ENCODE measurements at regions not wholly inside any gene's neighbourhood (a gene's known extent, or its start where the extent isn't known, plus 50 kb on each side); places are given as distances from the start of the nearest gene placed in this dataset.

DNA sequence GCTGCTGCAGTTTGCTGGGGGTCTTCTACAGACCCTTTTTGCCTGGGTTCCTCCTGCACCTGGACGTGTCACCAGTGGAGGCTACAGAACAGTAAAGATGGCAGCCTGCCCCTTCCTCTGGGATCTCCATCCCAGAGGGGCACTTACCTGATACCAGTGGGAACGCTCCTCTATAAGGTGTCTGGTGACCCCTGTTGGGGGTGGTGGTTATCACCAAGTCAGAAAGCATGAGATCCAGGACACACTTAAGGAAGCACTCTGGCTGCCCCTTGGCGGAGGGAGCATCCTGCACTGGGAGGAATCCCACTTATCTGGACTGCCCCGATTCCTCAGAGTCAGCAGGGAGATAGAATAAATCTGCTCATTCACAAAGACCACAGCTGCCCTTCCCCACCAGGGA lies 218.9 kb upstream of the GALNTL6 start:
- TF ChIP-seq, protein P1, sequence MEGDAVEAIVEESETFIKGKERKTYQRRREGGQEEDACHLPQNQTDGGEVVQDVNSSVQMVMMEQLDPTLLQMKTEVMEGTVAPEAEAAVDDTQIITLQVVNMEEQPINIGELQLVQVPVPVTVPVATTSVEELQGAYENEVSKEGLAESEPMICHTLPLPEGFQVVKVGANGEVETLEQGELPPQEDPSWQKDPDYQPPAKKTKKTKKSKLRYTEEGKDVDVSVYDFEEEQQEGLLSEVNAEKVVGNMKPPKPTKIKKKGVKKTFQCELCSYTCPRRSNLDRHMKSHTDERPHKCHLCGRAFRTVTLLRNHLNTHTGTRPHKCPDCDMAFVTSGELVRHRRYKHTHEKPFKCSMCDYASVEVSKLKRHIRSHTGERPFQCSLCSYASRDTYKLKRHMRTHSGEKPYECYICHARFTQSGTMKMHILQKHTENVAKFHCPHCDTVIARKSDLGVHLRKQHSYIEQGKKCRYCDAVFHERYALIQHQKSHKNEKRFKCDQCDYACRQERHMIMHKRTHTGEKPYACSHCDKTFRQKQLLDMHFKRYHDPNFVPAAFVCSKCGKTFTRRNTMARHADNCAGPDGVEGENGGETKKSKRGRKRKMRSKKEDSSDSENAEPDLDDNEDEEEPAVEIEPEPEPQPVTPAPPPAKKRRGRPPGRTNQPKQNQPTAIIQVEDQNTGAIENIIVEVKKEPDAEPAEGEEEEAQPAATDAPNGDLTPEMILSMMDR (IDR thresholded peaks at IDR 0.05; ENCODE audit: poor library complexity, severe bottlenecking): no peak
- no peak for TF ChIP-seq EZH2 (IDR thresholded peaks at IDR 0.05; ENCODE audit: borderline replicate concordance, insufficient read depth, low read length, poor library complexity, severe bottlenecking)
- no peak for TF ChIP-seq TAF1 (IDR thresholded peaks at IDR 0.05; ENCODE audit: low read depth)
- no peak for TF ChIP-seq RAD21 (conservative IDR thresholded peaks at IDR 0.05)
- TF ChIP-seq POLR2AphosphoS5 (IDR thresholded peaks at IDR 0.05): no peak
- TF ChIP-seq EP300 (conservative IDR thresholded peaks at IDR 0.05; ENCODE audit: poor library complexity, severe bottlenecking): no peak
